ENCODE measurements at regions not wholly inside any gene's neighbourhood (a gene's known extent, or its start where the extent isn't known, plus 50 kb on each side); places are given as distances from the start of the nearest gene placed in this dataset.

DNA sequence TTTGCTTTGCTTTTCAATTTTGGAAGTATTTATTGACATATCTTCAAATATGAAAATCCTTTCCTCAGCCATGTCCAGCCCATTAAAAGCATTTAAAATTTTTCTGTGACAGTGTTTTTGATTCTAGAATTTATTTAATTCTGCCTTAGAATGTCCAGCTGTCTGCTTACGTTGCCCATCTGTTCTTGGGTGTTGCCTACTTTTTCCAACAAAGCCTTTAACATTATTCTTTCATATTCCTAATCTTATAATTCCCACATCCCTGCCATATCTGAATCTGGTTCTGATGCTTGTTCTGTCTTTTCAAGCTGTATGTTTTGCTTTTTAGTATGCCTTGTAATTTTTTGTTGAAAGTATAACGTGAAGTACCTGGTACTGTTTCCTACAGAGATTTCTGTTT lies 204.7 kb upstream of the VSTM2A start:
- H3K4me2 ChIP-seq (ENCODE audit: low read length) = no peak overlapping the region
- 0 out of 2 replicates have a peak, but pooled peaks cover 4% of the 10 kb centered on the region for H3K27me3 ChIP-seq (ENCODE audit: low read depth, low read length)
- H3K4me1 ChIP-seq (ENCODE audit: low read length) = peaks cover 3% of the 10 kb centered on the region; the same call in 1 of the 2 replicates
- no peak overlapping the region for H3K9ac ChIP-seq (ENCODE audit: low read length)
- no peaks in the 10 kb centered on the region for H3K36me3 ChIP-seq (replicated peaks; ENCODE audit: low read depth, low read length)
- H2AFZ ChIP-seq (ENCODE audit: low read depth, low read length) = no peak overlapping the region
- no peak overlapping the region for H3K27ac ChIP-seq (ENCODE audit: low read length)
- H3K4me3 ChIP-seq (ENCODE audit: low read length) = no peak overlapping the region
- H3K79me2 ChIP-seq (ENCODE audit: low read length) = no peaks in the 10 kb centered on the region
- no peaks in the 10 kb centered on the region for H4K20me1 ChIP-seq (ENCODE audit: insufficient read depth, low read length)
- H3K9me3 ChIP-seq (ENCODE audit: insufficient read depth, low read length) = no peaks in the 10 kb centered on the region
- TF ChIP-seq, protein P1, sequence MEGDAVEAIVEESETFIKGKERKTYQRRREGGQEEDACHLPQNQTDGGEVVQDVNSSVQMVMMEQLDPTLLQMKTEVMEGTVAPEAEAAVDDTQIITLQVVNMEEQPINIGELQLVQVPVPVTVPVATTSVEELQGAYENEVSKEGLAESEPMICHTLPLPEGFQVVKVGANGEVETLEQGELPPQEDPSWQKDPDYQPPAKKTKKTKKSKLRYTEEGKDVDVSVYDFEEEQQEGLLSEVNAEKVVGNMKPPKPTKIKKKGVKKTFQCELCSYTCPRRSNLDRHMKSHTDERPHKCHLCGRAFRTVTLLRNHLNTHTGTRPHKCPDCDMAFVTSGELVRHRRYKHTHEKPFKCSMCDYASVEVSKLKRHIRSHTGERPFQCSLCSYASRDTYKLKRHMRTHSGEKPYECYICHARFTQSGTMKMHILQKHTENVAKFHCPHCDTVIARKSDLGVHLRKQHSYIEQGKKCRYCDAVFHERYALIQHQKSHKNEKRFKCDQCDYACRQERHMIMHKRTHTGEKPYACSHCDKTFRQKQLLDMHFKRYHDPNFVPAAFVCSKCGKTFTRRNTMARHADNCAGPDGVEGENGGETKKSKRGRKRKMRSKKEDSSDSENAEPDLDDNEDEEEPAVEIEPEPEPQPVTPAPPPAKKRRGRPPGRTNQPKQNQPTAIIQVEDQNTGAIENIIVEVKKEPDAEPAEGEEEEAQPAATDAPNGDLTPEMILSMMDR (IDR thresholded peaks at IDR 0.05; ENCODE audit: low read depth, low read length) = no peak
- no peak for TF ChIP-seq EZH2phosphoT487 (IDR thresholded peaks at IDR 0.05; ENCODE audit: low read depth)

DNA sequence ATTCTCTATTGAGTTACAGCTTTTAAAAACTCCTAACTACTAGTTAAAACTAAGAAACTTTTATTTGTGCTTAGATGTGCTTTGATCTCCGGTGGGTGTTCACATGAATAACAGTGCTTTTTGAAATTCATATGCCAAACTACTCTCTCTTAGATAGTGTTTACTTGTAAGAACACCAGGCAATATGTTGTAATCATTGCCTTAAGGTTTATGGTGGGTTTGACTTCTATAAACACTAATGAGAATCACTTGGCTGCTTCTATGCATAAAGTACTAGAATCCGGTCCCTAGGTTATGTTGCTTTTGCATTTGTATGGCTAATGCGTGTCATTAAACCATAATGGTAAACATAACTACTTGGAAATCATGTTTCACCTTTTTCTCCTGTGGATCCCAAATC lies 203.9 kb upstream of the VSTM2A start:
- peaks cover 3% of the 10 kb centered on the region; the same call in 1 of the 2 replicates for H3K4me1 ChIP-seq (ENCODE audit: low read length)
- H3K9ac ChIP-seq (ENCODE audit: low read length) = no peak overlapping the region
- no peaks in the 10 kb centered on the region for H3K36me3 ChIP-seq (replicated peaks; ENCODE audit: low read depth, low read length)
- H3K79me2 ChIP-seq (ENCODE audit: low read length) = no peaks in the 10 kb centered on the region
- H3K27me3 ChIP-seq (ENCODE audit: low read depth, low read length) = 0 out of 2 replicates have a peak, but pooled peaks cover 4% of the 10 kb centered on the region
- no peak overlapping the region for H3K27ac ChIP-seq (ENCODE audit: low read length)
- no peak overlapping the region for H3K4me3 ChIP-seq (ENCODE audit: low read length)
- H3K4me2 ChIP-seq (ENCODE audit: low read length) = no peak overlapping the region
- no peaks in the 10 kb centered on the region for H4K20me1 ChIP-seq (ENCODE audit: insufficient read depth, low read length)
- TF ChIP-seq EZH2phosphoT487 (IDR thresholded peaks at IDR 0.05; ENCODE audit: low read depth) = no peak
- H2AFZ ChIP-seq (ENCODE audit: low read depth, low read length) = no peak overlapping the region
- H3K9me3 ChIP-seq (ENCODE audit: insufficient read depth, low read length) = no peaks in the 10 kb centered on the region

GRCh38 chr7:54339073-54339472 lies 203.1 kb upstream of the VSTM2A start:
- TF ChIP-seq, protein P1 (IDR thresholded peaks at IDR 0.05; ENCODE audit: low read depth, low read length) = no peak
- no peak for TF ChIP-seq EZH2phosphoT487 (IDR thresholded peaks at IDR 0.05; ENCODE audit: low read depth)
- no peak overlapping the region for H2AFZ ChIP-seq (ENCODE audit: low read depth, low read length)
- H3K4me1 ChIP-seq (ENCODE audit: low read length) = peaks cover 3% of the 10 kb centered on the region; the same call in 1 of the 2 replicates
- H3K4me3 ChIP-seq (ENCODE audit: low read length) = no peak overlapping the region
- no peaks in the 10 kb centered on the region for H3K9me3 ChIP-seq (ENCODE audit: insufficient read depth, low read length)
- H3K4me2 ChIP-seq (ENCODE audit: low read length) = no peak overlapping the region
- H3K79me2 ChIP-seq (ENCODE audit: low read length) = no peaks in the 10 kb centered on the region
- 0 out of 2 replicates have a peak, but pooled peaks cover 4% of the 10 kb centered on the region for H3K27me3 ChIP-seq (ENCODE audit: low read depth, low read length)
- H3K9ac ChIP-seq (ENCODE audit: low read length) = no peak overlapping the region
- H4K20me1 ChIP-seq (ENCODE audit: insufficient read depth, low read length) = no peaks in the 10 kb centered on the region
- no peak overlapping the region for H3K27ac ChIP-seq (ENCODE audit: low read length)
- H3K36me3 ChIP-seq (replicated peaks; ENCODE audit: low read depth, low read length) = no peaks in the 10 kb centered on the region

GRCh38 chr7:54342458-54342857 lies 199.7 kb upstream of the VSTM2A start:
- H3K9me3 ChIP-seq (ENCODE audit: insufficient read depth, low read length) = no peaks in the 10 kb centered on the region
- TF ChIP-seq EZH2phosphoT487 (IDR thresholded peaks at IDR 0.05; ENCODE audit: low read depth) = no peak
- TF ChIP-seq, protein P1 (IDR thresholded peaks at IDR 0.05; ENCODE audit: low read depth, low read length) = no peak
- H3K4me3 ChIP-seq (ENCODE audit: low read length) = no peak overlapping the region

More at GRCh38 chr7:54342458-54342857, 199.7 kb upstream of the VSTM2A start:
- H3K36me3 ChIP-seq (replicated peaks; ENCODE audit: low read depth, low read length) = no peaks in the 10 kb centered on the region
- H3K4me1 ChIP-seq (ENCODE audit: low read length) = 0 out of 2 replicates have a peak, but pooled peaks cover 3% of the 10 kb centered on the region
- no peaks in the 10 kb centered on the region for H4K20me1 ChIP-seq (ENCODE audit: insufficient read depth, low read length)
- H3K27me3 ChIP-seq (ENCODE audit: low read depth, low read length) = no peaks in the 10 kb centered on the region
- H3K9ac ChIP-seq (ENCODE audit: low read length) = no peak overlapping the region
- no peak overlapping the region for H3K4me2 ChIP-seq (ENCODE audit: low read length)
- no peak overlapping the region for H2AFZ ChIP-seq (ENCODE audit: low read depth, low read length)
- no peak overlapping the region for H3K27ac ChIP-seq (ENCODE audit: low read length)
- H3K79me2 ChIP-seq (ENCODE audit: low read length) = no peaks in the 10 kb centered on the region

All from OCI-LY3 (cell line).